PC-9 (cell line): ENCODE measurements at regions not wholly inside any gene's neighbourhood (a gene's known extent, or its start where the extent isn't known, plus 50 kb on each side); places are given as distances from the start of the nearest gene placed in this dataset.

Experiments used
- BruUV-seq: library from RNA; stranded (reverse); fragments of 400-500 nt; replicated peaks from 2 replicates; lab custom pipeline; 2021; lab: Mats Ljungman, UMichigan
- CTCF ChIA-PET: fragments of 300-600 bp; sonication (Branson Sonifier 250); formaldehyde crosslinking; loops from one replicate; lab custom pipeline; 2022; ENCODE audit warnings: antibody characterized with exemption; lab: Charles Lee
- POLR2A ChIA-PET: fragments of 300-600 bp; sonication (Branson Sonifier 250); formaldehyde crosslinking; loops from one replicate; lab custom pipeline; 2022; ENCODE audit warnings: antibody characterized with exemption; ENCODE audit not compliant: unreplicated experiment; lab: Charles Lee
- DNase-seq, 2 experiments: peaks; one replicate each; pipeline versions ENCODE4 v3.0.0 to v3.0.0-alpha.2; 2015 to 2022; ENCODE audit warnings: mixed read lengths in 1 of 2
- H2AFZ ChIP-seq: fragments of 200-600 bp; sonication (generic); 2 replicates; pipeline ENCODE4 v1.8.1; 2017; ENCODE audit warnings: antibody characterized with exemption
- H3F3A ChIP-seq: fragments of 200-600 bp; sonication (generic); 2 replicates; pipeline ENCODE4 v1.8.1; 2017; ENCODE audit warnings: antibody characterized with exemption, mild to moderate bottlenecking, low read depth; ENCODE audit not compliant: insufficient read depth
- H3K27ac ChIP-seq: fragments of 200-600 bp; sonication (generic); 2 replicates; pipeline ENCODE4 v1.6.1; 2016; ENCODE audit warnings: mixed run types
- H3K27me3 ChIP-seq: fragments of 200-600 bp; sonication (generic); 2 replicates; pipeline ENCODE4 v1.6.1; 2016; ENCODE audit warnings: low read depth, mixed run types; ENCODE audit not compliant: insufficient read depth
- H3K36me3 ChIP-seq: fragments of 200-600 bp; sonication (generic); 2 replicates; pipeline ENCODE4 v1.6.1; 2016; ENCODE audit warnings: low read depth, mixed run types
- H3K4me1 ChIP-seq: fragments of 200-600 bp; sonication (generic); replicated peaks from 2 replicates; pipeline ENCODE4 v1.6.1; 2016; ENCODE audit warnings: mixed run types; ENCODE audit not compliant: insufficient read depth
- H3K4me2 ChIP-seq: fragments of 200-600 bp; sonication (generic); 2 replicates; pipeline ENCODE4 v1.6.1; 2017; ENCODE audit warnings: mixed run types
- H3K4me3 ChIP-seq: fragments of 200-600 bp; sonication (generic); 2 replicates; pipeline ENCODE4 v1.6.1; 2016; ENCODE audit warnings: mixed run types
- H3K79me2 ChIP-seq: fragments of 200-600 bp; sonication (generic); 2 replicates; pipeline ENCODE4 v1.6.1; 2017; ENCODE audit warnings: low read depth, mixed run types
- H3K9me2 ChIP-seq: fragments of 200-600 bp; sonication (generic); 2 replicates; pipeline ENCODE4 v1.8.1; 2017; ENCODE audit warnings: mild to moderate bottlenecking; ENCODE audit not compliant: insufficient read depth
- H3K9me3 ChIP-seq: fragments of 200-600 bp; sonication (generic); 2 replicates; pipeline ENCODE4 v1.8.1; 2016; ENCODE audit warnings: low read depth; ENCODE audit not compliant: insufficient read depth
- H4K20me1 ChIP-seq: fragments of 200-600 bp; sonication (generic); 2 replicates; pipeline ENCODE4 v1.8.1; 2017; ENCODE audit not compliant: insufficient read depth
- EZH2 ChIP-seq: fragments of 200-600 bp; sonication (generic); IDR thresholded peaks from 2 replicates; pipeline ENCODE4 v1.8.0; 2017; ENCODE audit warnings: antibody characterized with exemption, low read depth
- intact Hi-C: fragments of 100-400 bp; cut with micrococcal nuclease; formaldehyde crosslinking; loops from one replicate; pipeline ENCODE4 v1.10.0; 2022; ENCODE audit not compliant: unreplicated experiment
- TF ChIP-seq, protein P1 (sequence below): fragments of 200-600 bp; sonication (generic); conservative IDR thresholded peaks from 2 replicates; pipeline ENCODE4 v1.6.1; 2017; ENCODE audit warnings: mixed run types, antibody characterized with exemption, mild to moderate bottlenecking, moderate library complexity

DNA sequence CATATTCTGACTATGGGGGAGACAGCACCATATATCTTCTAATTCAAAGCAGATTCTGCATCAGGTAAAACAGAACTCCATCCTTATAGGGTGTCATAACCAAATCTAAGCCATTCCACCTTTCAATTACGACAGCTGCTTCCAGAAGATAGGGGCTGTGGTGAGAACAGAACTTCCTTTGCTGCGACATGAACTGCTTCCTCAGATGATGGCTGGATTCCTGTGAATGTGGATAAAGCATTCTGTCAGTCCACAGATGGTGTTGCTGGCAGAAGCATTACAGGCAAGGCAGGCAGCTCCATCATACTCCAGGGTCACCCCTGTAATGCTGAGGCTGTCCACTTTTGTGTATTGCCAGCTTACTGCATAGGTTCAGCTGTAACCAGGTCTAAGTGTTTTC lies 122.0 kb downstream of the GPCPD1 start:
- Histone ChIP-seq H3K9me3 (no peaks in the 10 kb centered on the region), H3K4me2 (no peak overlapping the region), H3K27ac (no peak overlapping the region), H3F3A (no peaks in the 10 kb centered on the region), H3K9me2 (no peaks in the 10 kb centered on the region), H3K4me1 (no peaks in the 10 kb centered on the region), H4K20me1 (no peaks in the 10 kb centered on the region), H3K36me3 (no peaks in the 10 kb centered on the region), H2AFZ (no peak overlapping the region), H3K79me2 (no peaks in the 10 kb centered on the region), H3K4me3 (no peak overlapping the region), H3K27me3 (peaks cover 87% of the 10 kb centered on the region)
- DNase-seq, result no peak
- intact Hi-C loops, result no loop called here
- TF ChIP-seq, protein P1, sequence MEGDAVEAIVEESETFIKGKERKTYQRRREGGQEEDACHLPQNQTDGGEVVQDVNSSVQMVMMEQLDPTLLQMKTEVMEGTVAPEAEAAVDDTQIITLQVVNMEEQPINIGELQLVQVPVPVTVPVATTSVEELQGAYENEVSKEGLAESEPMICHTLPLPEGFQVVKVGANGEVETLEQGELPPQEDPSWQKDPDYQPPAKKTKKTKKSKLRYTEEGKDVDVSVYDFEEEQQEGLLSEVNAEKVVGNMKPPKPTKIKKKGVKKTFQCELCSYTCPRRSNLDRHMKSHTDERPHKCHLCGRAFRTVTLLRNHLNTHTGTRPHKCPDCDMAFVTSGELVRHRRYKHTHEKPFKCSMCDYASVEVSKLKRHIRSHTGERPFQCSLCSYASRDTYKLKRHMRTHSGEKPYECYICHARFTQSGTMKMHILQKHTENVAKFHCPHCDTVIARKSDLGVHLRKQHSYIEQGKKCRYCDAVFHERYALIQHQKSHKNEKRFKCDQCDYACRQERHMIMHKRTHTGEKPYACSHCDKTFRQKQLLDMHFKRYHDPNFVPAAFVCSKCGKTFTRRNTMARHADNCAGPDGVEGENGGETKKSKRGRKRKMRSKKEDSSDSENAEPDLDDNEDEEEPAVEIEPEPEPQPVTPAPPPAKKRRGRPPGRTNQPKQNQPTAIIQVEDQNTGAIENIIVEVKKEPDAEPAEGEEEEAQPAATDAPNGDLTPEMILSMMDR, result no peak
- no peak for TF ChIP-seq EZH2
- BruUV-seq, result no TSS peak
- ChIA-PET CTCF (no interaction called here), POLR2A (no interaction called here)

DNA sequence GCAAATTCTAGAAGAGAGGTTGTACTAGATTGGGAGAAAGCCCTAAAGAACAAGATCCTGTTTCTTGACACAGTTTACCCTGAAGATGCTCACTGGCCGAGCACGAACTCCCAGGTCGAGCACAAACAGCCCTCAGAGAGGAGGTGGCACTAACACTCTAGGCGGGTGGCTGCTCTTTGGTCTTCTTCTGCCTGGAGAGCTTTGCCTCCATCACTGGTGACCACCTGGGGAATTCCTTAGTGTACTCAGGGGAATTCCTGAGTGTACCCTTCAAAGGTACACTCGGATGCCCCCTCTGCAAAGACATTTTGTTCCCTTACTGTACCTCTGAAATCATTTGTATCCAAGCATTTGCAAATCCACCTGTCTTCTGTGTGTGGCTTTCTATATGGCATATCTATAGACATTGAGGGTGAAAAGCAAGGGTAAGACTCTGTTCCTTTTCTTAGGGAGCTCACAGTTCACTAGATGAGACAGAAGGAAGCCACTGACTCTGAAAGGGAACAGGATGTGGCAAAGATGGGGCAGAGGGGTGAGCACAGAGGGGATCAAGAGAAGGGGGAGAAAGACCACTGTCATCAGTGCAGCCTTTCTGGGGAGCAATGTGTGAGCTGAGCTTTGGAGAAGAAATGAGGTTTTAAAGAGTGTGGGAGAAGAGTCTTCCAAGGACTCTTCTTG lies 124.3 kb downstream of the GPCPD1 start:
- H3K4me1 ChIP-seq, result no peaks in the 10 kb centered on the region
- no peaks in the 10 kb centered on the region for H3K9me2 ChIP-seq
- no peaks in the 10 kb centered on the region for H3K9me3 ChIP-seq
- H4K20me1 ChIP-seq, result no peaks in the 10 kb centered on the region
- intact Hi-C loops, result no loop called here
- DNase-seq, result no peak
- H3K27me3 ChIP-seq, result peaks cover 96% of the 10 kb centered on the region
- no peak overlapping the region for H3K4me3 ChIP-seq
- no TSS peak for BruUV-seq
- no peak overlapping the region for H2AFZ ChIP-seq
- ChIA-PET CTCF (no interaction called here), POLR2A (no interaction called here)
- no peaks in the 10 kb centered on the region for H3F3A ChIP-seq
- no peak overlapping the region for H3K27ac ChIP-seq
- no peak overlapping the region for H3K4me2 ChIP-seq
- TF ChIP-seq, protein P1, result no peak
- no peak for TF ChIP-seq EZH2
- H3K36me3 ChIP-seq, result no peaks in the 10 kb centered on the region
- H3K79me2 ChIP-seq, result no peaks in the 10 kb centered on the region

DNA sequence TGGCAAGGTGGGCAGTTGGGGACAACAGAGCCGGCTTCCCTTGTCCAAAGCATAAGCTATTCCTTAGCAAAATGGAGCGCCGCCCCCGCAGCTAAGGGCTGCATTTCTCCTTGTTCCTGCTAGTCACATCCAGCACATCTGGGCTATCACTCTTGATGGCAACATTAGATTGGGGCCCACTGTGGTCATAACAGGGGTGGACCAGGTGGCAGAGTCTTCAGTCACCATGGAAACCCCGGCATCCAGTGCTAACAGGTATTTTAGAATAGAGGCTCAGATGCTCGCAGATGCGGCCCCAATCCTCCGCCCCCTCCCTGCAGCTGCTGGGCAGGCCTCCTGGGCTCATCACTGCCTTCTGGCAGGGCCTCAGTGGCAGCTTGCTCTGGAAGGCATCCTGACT lies 125.9 kb downstream of the GPCPD1 start:
- no TSS peak for BruUV-seq
- H3K79me2 ChIP-seq, result no peaks in the 10 kb centered on the region
- CTCF ChIA-PET, result no interaction called here

More for the DNA sequence above, 125.9 kb downstream of the GPCPD1 start:
- H3K27ac ChIP-seq, result no peak overlapping the region
- no peak overlapping the region for H2AFZ ChIP-seq
- TF ChIP-seq, protein P1, result no peak
- TF ChIP-seq EZH2, result no peak
- H3K4me2 ChIP-seq, result no peak overlapping the region
- no peak for DNase-seq
- no peaks in the 10 kb centered on the region for H4K20me1 ChIP-seq
- H3K27me3 ChIP-seq, result peaks cover 96% of the 10 kb centered on the region
- H3K36me3 ChIP-seq, result no peaks in the 10 kb centered on the region
- no peaks in the 10 kb centered on the region for H3K9me3 ChIP-seq
- POLR2A ChIA-PET, result no interaction called here
- no peaks in the 10 kb centered on the region for H3K4me1 ChIP-seq
- intact Hi-C loops, result no loop called here
- H3K4me3 ChIP-seq, result no peak overlapping the region
- no peaks in the 10 kb centered on the region for H3K9me2 ChIP-seq
- H3F3A ChIP-seq, result no peaks in the 10 kb centered on the region
